Endothelial cell of umbilical vein (primary cell): ENCODE measurements at regions not wholly inside any gene's neighbourhood (a gene's known extent, or its start where the extent isn't known, plus 50 kb on each side); places are given as distances from the start of the nearest gene placed in this dataset.

Experiments used
- CTCF ChIP-seq, 2 donors: IDR thresholded peaks; 1 replicate in 1 of 2; 2 replicates in 1 of 2; pipeline ENCODE4 v1.5.1; 2011; ENCODE audit warnings: low read length in 2 of 2, mild to moderate bottlenecking in 2 of 2, moderate library complexity in 2 of 2, control low read depth in 1 of 2, inconsistent platforms in 1 of 2, low read depth in 1 of 2; ENCODE audit not compliant: insufficient read depth in 1 of 2; ENCODE audit errors: extremely low read depth in 1 of 2
- EZH2 ChIP-seq: IDR thresholded peaks from 2 replicates; pipeline ENCODE4 v1.6.1; 2012; ENCODE audit warnings: borderline replicate concordance, low read depth, mild to moderate bottlenecking, moderate library complexity, low read length, inconsistent platforms; ENCODE audit not compliant: severe bottlenecking
- GATA2 ChIP-seq: IDR thresholded peaks from 2 replicates; pipeline ENCODE4 v1.7.0; 2011; ENCODE audit warnings: low read depth, mild to moderate bottlenecking, moderate library complexity, mixed read lengths, low read length; ENCODE audit not compliant: insufficient read length, insufficient read depth
- JUN ChIP-seq: IDR thresholded peaks from 2 replicates; pipeline ENCODE4 v1.6.1; 2011; ENCODE audit warnings: borderline replicate concordance, low read depth; ENCODE audit not compliant: insufficient read length, insufficient read depth
- MAX ChIP-seq: IDR thresholded peaks from 2 replicates; pipeline ENCODE4 v1.6.1; 2011; ENCODE audit not compliant: insufficient read depth, insufficient read length
- MYC ChIP-seq: IDR thresholded peaks from one replicate; pipeline ENCODE4 v1.6.1; 2011; ENCODE audit warnings: mild to moderate bottlenecking, low read depth, low read length
- POLR2A ChIP-seq: IDR thresholded peaks from 2 replicates; pipeline ENCODE4 v1.6.1; 2012; ENCODE audit warnings: low read depth, mild to moderate bottlenecking, control low read depth, low read length
- POLR2AphosphoS5 ChIP-seq: IDR thresholded peaks from 2 replicates; pipeline ENCODE4 v1.6.1; 2012; ENCODE audit warnings: low read depth, mild to moderate bottlenecking, control low read depth, low read length, moderate library complexity; ENCODE audit not compliant: insufficient read depth

- TF ChIP-seq CTCF (IDR thresholded peaks at IDR 0.05; ENCODE audit: extremely low read depth in 1 of 2, insufficient read depth in 1 of 2, low read depth in 1 of 2, low read length in 2 of 2) (no peak), JUN (no peak), POLR2A (no peak), POLR2AphosphoS5 (no peak), EZH2 (no peak), MYC (no peak), GATA2 (no peak), MAX (no peak)
These were observed 879.2 kb upstream of the ZEB2 start for GRCh38 chr2:145399131-145399530.
